Germinal center (tissue), 1 donor: ENCODE measurements at regions not wholly inside any gene's neighbourhood (a gene's known extent, or its start where the extent isn't known, plus 50 kb on each side); places are given as distances from the start of the nearest gene placed in this dataset.

ENCODE experiments used
- DNase-seq: peaks from one replicate; pipeline ENCODE4 v3.0.0; 2012; ENCODE audit warnings: mixed read lengths, low spot score

- DNase-seq: no peak
Observed at GRCh38 chr11:28619846-28620540, 511.8 kb downstream of the METTL15 start.

GRCh38 chr11:28618416-28618815, 510.2 kb downstream of the METTL15 start:
- DNase-seq: no peak

- DNase-seq: no peak
Observed at GRCh38 chr11:28616160-28616965, 508.2 kb downstream of the METTL15 start.

- no peak for DNase-seq
Observed at GRCh38 chr11:28615542-28615941, 507.4 kb downstream of the METTL15 start.

- no peak for DNase-seq
Observed at GRCh38 chr11:28606930-28607329, 498.7 kb downstream of the METTL15 start.

GRCh38 chr11:28599656-28600055, 491.5 kb downstream of the METTL15 start:
- no peak for DNase-seq

- DNase-seq: no peak
Observed at GRCh38 chr11:28598531-28598930, 490.3 kb downstream of the METTL15 start.

- DNase-seq: no peak
Observed at GRCh38 chr11:28596816-28597215, 488.6 kb downstream of the METTL15 start.

GRCh38 chr11:28592141-28592540, 484.0 kb downstream of the METTL15 start:
- no peak for DNase-seq

- no peak for DNase-seq
Observed at GRCh38 chr11:28584992-28585391, 476.8 kb downstream of the METTL15 start.

- DNase-seq: no peak
Observed at GRCh38 chr11:28582506-28582905, 474.3 kb downstream of the METTL15 start.

- no peak for DNase-seq
Observed at GRCh38 chr11:28581286-28582242, 473.4 kb downstream of the METTL15 start.

GRCh38 chr11:28571371-28571770, 463.2 kb downstream of the METTL15 start:
- DNase-seq: no peak

- DNase-seq: no peak
Observed at GRCh38 chr11:28569106-28569505, 460.9 kb downstream of the METTL15 start.

- no peak for DNase-seq
Observed at GRCh38 chr11:28566339-28567089, 458.3 kb downstream of the METTL15 start.

GRCh38 chr11:28559492-28559891, 451.3 kb downstream of the METTL15 start:
- no peak for DNase-seq

GRCh38 chr11:28547321-28547741, 439.1 kb downstream of the METTL15 start:
- no peak for DNase-seq

GRCh38 chr11:28545536-28545935, 437.3 kb downstream of the METTL15 start:
- DNase-seq: no peak

GRCh38 chr11:28542561-28542960, 434.4 kb downstream of the METTL15 start:
- no peak for DNase-seq

GRCh38 chr11:28539239-28540030, 431.2 kb downstream of the METTL15 start:
- DNase-seq: no peak

- no peak for DNase-seq
Observed at GRCh38 chr11:28537822-28538221, 429.6 kb downstream of the METTL15 start.
